ENCODE measurements at regions not wholly inside any gene's neighbourhood (a gene's known extent, or its start where the extent isn't known, plus 50 kb on each side); places are given as distances from the start of the nearest gene placed in this dataset.

GRCh38 chr5:135678640-135679268 lies 100.0 kb upstream of the CXCL14 start:
- TF ChIP-seq TCF12 (IDR thresholded peaks at IDR 0.05; ENCODE audit: low read depth) (no peak), YY1 (IDR thresholded peaks at IDR 0.05; ENCODE audit: low read depth) (no peak), TEAD4 (IDR thresholded peaks at IDR 0.05) (no peak), MAX (IDR thresholded peaks at IDR 0.05) (no peak), RAD21 (IDR thresholded peaks at IDR 0.05; ENCODE audit: low read depth) (no peak)

All from Ishikawa (cell line).